Activated naive CD8-positive, alpha-beta T cell treated with anti-CD3 and anti-CD28 coated beads, Interleukin-2, amount 10 ng/mL, durations not matched to agents 7 days and 5 days (primary cell): ENCODE measurements at regions not wholly inside any gene's neighbourhood (a gene's known extent, or its start where the extent isn't known, plus 50 kb on each side); places are given as distances from the start of the nearest gene placed in this dataset.

Experiments used
- ATAC-seq: fragments of 150-1000 bp; cut with Tn5 transposase; one replicate; pipeline ENCODE4 v1.10.0; 2021; ENCODE audit warnings: low read depth, moderate library complexity
- POLR2A ChIA-PET: fragments of 350-600 bp; sonication (Branson Sonifier 250); formaldehyde crosslinking; loops from one replicate; lab custom pipeline; 2021; ENCODE audit warnings: antibody characterized with exemption; lab: Charles Lee
- DNase-seq: peaks from one replicate; pipeline ENCODE4 v3.0.0; 2021
- H3K27ac Mint-ChIP-seq: one replicate; pipeline ENCODE4 v1.8.0; 2022; ENCODE audit warnings: mild to moderate bottlenecking, mixed read lengths
- H3K27me3 Mint-ChIP-seq: one replicate; pipeline ENCODE4 v1.8.0; 2022; ENCODE audit warnings: mild to moderate bottlenecking, moderate library complexity, mixed read lengths
- H3K36me3 Mint-ChIP-seq: one replicate; pipeline ENCODE4 v1.8.0; 2021; ENCODE audit warnings: mild to moderate bottlenecking, mixed read lengths
- H3K4me1 Mint-ChIP-seq: one replicate; pipeline ENCODE4 v1.8.0; 2021; ENCODE audit warnings: mixed read lengths
- H3K4me3 Mint-ChIP-seq: one replicate; pipeline ENCODE4 v1.8.0; 2022; ENCODE audit warnings: mild to moderate bottlenecking, moderate library complexity, mixed read lengths
- H3K9me3 Mint-ChIP-seq: one replicate; pipeline ENCODE4 v1.8.0; 2021; ENCODE audit warnings: mixed read lengths

DNA sequence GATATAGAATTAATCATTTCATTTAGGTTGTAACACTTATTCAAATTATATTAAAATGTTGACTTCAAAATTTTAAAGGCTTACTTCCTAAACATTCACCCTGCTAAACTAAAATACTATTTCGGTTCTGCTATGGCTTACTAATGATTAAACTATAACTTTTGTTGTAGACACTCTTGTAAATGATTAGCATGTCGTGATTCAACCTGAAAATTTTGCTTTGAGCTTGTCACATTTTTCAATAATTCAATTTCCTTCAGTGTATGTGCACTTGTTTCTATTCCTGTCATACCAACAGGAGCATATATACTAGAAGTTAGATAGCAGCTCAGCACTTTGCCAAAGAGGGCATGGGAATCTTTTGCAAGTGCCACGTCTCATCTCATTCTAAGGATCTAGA is 1018.8 kb downstream of the AMY1C start:
- Mint-ChIP-seq H3K4me1 (no peaks in the 10 kb centered on the region), H3K9me3 (peaks cover 2% of the 10 kb centered on the region)
- DNase-seq = no peak

DNA sequence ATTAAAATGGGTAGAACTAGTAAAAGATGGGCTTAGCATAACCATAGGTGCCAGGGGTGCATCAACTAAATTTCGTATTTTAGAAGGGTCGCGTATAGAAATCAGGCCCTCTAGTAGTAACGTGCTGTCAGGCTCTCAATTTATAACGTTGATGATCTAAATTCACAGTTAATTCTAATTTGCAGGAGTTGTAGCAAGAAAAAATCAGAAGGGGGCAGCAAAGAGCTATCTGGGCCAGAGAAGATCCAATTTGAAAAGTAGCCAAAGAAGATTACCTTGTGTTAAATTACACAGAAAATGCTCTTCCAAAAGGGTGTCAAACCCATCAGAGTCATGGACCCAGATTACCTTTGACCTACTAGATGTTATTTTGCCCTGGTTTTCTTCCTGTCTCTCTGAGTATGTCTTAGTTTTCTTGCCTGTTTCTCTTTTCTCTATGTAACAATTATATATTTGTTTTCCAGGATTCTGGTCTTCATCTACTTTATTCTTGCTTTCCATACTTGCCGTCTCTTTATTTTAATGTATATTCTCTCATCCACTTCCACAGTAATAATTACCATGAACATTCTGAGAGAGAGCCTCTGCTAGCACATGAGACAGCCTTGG is 1030.9 kb downstream of the AMY1C start:
- Mint-ChIP-seq H3K4me3 (no peak overlapping the region), H3K36me3 (no peaks in the 10 kb centered on the region), H3K4me1 (no peaks in the 10 kb centered on the region), H3K27me3 (no peaks in the 10 kb centered on the region), H3K9me3 (no peaks in the 10 kb centered on the region), H3K27ac (no peak overlapping the region)
- POLR2A ChIA-PET = no interaction called here
- ATAC-seq = no peak
- no peak for DNase-seq

More for the DNA sequence above, 1018.8 kb downstream of the AMY1C start:
- no peak overlapping the region for H3K27ac Mint-ChIP-seq
- H3K27me3 Mint-ChIP-seq = no peaks in the 10 kb centered on the region
- H3K4me3 Mint-ChIP-seq = no peak overlapping the region
- no peaks in the 10 kb centered on the region for H3K36me3 Mint-ChIP-seq
- POLR2A ChIA-PET = no interaction called here
- ATAC-seq = no peak

DNA sequence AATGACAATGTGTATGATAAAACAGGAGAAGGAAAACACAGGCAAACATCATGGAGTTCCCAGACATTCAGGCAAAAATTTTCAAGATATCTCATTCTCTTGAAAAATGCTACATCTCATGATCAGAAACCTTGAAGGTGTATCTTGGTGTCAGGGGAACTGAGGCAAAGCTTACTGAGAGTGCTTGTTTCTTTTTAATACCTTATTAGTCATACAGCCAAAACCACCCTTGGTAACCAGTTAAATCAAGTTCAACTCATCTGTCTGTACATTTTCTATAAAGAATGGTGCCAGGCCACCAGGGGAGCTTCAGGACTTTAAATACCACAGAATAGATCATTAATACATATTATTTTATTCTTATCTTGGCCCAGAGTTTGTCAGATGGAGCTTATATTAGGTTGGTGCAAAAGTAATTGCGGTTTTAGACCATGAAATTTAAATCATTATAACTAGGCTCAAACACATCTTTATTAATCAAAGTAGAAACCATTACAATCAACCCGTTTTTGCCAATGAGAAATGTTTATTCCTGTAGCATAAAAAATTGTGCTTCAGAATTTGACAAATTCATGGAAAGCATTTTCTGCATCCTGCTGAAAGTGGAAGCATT is 1036.0 kb downstream of the AMY1C start:
- DNase-seq (no peak), ATAC-seq (no peak)
- no peaks in the 10 kb centered on the region for H3K4me1 Mint-ChIP-seq
- no peak overlapping the region for H3K4me3 Mint-ChIP-seq
- H3K27me3 Mint-ChIP-seq = no peaks in the 10 kb centered on the region
- POLR2A ChIA-PET = no interaction called here
- H3K27ac Mint-ChIP-seq = no peak overlapping the region
- no peaks in the 10 kb centered on the region for H3K36me3 Mint-ChIP-seq
- no peaks in the 10 kb centered on the region for H3K9me3 Mint-ChIP-seq

DNA sequence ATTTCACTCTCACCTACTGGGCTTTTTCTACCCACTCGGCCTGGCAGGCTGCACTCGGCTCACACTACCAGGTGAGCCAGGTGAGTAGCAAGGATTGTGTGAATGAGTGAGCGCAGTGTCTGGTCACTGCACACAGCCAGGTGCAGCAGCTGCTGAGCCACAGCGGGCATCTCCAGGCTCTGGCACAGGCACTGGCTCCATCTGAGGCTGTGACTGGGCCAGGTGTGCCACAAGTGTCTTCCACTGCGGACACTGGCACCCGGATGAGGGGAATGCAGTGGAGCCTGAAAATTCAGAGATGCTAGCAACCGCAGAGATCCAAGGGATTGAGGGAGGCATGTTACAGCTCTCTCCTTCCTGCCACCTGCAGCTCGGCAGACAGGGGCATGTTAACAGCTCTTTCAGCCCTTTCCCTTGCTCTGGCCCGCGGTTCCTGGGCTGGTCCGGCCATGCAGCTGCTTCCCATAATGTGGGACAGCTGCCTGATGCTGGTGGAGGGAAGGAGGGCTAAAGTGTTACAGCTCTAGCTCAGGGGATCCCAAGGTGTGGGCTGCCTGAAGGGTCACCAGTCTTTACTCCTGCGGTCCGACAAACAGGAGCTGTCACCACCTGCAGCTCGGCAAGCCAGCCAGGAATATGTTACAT is 1038.3 kb downstream of the AMY1C start:
- ATAC-seq (no peak), DNase-seq (no peak)
- H3K4me3 Mint-ChIP-seq = no peak overlapping the region
- no peaks in the 10 kb centered on the region for H3K27me3 Mint-ChIP-seq
- H3K4me1 Mint-ChIP-seq = no peaks in the 10 kb centered on the region
- POLR2A ChIA-PET = no interaction called here
- H3K9me3 Mint-ChIP-seq = no peaks in the 10 kb centered on the region
- no peaks in the 10 kb centered on the region for H3K36me3 Mint-ChIP-seq
- H3K27ac Mint-ChIP-seq = no peak overlapping the region

DNA sequence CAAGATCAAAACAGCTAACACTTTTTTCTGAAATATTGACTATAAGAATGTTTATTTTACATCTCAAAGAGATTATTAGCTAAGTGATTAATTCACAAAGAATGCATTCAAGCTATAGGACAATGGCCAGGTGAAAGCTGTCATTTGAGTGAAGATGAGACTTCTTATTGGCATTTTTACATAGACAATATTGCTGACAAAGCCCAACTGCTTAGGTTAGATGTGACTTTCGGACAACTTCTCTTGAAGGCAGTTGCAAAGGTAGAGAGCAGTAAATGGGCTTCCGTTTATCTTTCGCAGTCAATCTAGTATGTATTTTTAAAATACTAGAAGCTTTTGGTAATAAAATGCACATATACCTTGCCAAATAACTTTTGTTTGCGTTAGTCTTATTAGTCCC is 1041.3 kb downstream of the AMY1C start:
- POLR2A ChIA-PET = no interaction called here
- DNase-seq (no peak), ATAC-seq (no peak)
- peaks cover 2% of the 10 kb centered on the region for H3K9me3 Mint-ChIP-seq
- no peaks in the 10 kb centered on the region for H3K4me1 Mint-ChIP-seq
- H3K27me3 Mint-ChIP-seq = no peaks in the 10 kb centered on the region
- no peak overlapping the region for H3K27ac Mint-ChIP-seq
- no peaks in the 10 kb centered on the region for H3K36me3 Mint-ChIP-seq
- H3K4me3 Mint-ChIP-seq = no peak overlapping the region

DNA sequence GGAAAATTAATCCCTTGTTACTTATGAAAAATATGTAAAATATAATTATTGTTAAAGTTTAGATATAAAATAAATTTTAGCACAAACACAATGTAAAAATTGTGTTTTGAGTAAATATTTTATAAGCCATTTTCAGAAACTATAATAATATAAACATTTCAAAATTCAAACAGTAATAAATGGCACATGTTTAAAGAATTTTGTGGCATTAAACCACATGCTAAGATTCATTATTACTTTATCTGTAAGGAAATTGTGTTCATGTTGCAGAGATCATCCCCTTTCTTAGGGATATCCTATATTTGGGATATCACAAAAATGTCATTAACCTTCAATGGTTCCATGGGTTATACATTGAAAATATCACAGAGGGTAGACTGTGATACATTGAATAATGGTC is 1044.3 kb downstream of the AMY1C start:
- Mint-ChIP-seq H3K4me3 (no peak overlapping the region), H3K9me3 (peaks cover 2% of the 10 kb centered on the region)

DNA sequence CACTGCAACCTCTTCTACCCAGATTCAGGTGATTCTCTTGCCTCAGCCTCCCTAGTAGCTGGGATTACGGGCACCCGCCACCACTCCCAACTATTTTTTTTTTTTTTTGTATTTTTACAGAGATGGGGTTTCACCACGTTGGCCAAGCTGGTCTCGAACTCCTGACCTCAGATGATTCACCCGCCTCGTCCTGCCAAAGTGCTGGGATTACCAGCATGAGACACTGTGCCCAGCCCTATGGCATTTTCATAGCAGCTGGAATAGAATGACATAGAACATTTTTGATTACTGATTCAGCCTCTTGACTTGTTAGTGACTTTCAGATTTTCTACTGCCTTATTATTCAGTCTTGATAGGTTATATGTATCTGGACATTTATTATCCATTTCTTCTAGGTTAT is 1046.2 kb downstream of the AMY1C start:
- Mint-ChIP-seq H3K4me1 (no peaks in the 10 kb centered on the region), H3K27ac (no peak overlapping the region), H3K27me3 (no peaks in the 10 kb centered on the region), H3K9me3 (peaks cover 2% of the 10 kb centered on the region), H3K36me3 (no peaks in the 10 kb centered on the region), H3K4me3 (no peak overlapping the region)
- DNase-seq = no peak
- POLR2A ChIA-PET = no interaction called here
- ATAC-seq = no peak

More for the DNA sequence above, 1044.3 kb downstream of the AMY1C start:
- Mint-ChIP-seq H3K36me3 (no peaks in the 10 kb centered on the region), H3K4me1 (no peaks in the 10 kb centered on the region), H3K27me3 (no peaks in the 10 kb centered on the region), H3K27ac (no peak overlapping the region)
- ATAC-seq (no peak), DNase-seq (no peak)
- POLR2A ChIA-PET = no interaction called here

DNA sequence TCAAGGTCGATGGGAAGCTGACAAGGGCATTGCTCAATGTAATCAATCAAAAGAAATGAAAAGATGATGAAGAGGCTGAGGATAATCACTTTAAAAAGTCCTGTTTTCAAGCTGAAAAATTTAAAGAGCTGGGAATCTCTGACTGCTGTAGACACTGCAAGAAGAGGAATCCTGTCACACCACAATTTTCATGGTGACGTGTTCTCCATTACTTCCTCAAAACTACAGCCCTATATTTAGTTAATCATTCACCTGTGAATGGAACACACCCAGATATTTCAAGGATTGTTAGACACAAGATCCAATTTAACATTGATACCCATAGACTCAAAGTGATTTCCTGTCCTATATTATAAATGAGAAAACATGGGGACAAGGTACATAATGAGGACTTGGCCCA is 1048.3 kb downstream of the AMY1C start:
- ATAC-seq (no peak), DNase-seq (no peak)
- POLR2A ChIA-PET = no interaction called here
- no peak overlapping the region for H3K4me3 Mint-ChIP-seq
- no peaks in the 10 kb centered on the region for H3K4me1 Mint-ChIP-seq
- H3K27ac Mint-ChIP-seq = no peak overlapping the region
- H3K27me3 Mint-ChIP-seq = no peaks in the 10 kb centered on the region
- peaks cover 2% of the 10 kb centered on the region for H3K9me3 Mint-ChIP-seq
- H3K36me3 Mint-ChIP-seq = no peaks in the 10 kb centered on the region

DNA sequence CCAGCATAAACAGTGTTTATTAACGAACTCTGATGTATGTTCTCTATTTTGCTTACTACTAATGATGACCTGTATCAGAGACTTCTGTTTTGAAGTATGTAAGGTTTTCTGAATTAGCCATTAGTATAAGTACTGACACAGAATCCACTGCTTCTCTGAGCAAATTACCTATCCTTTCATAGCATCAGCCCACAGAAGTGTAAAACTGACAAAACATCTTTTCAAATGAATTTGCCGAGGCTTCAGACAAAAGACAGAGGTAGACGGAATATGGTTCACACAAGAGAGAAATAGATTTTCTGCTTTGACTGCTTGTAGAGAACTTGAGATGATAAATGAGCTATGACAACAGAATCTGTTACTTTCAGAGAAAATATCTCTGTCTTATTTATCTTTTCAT is 1051.6 kb downstream of the AMY1C start:
- Mint-ChIP-seq H3K27ac (no peak overlapping the region), H3K9me3 (no peaks in the 10 kb centered on the region), H3K4me3 (no peak overlapping the region), H3K4me1 (no peaks in the 10 kb centered on the region), H3K27me3 (no peaks in the 10 kb centered on the region), H3K36me3 (no peaks in the 10 kb centered on the region)
- ATAC-seq (no peak), DNase-seq (no peak)
- POLR2A ChIA-PET = no interaction called here

DNA sequence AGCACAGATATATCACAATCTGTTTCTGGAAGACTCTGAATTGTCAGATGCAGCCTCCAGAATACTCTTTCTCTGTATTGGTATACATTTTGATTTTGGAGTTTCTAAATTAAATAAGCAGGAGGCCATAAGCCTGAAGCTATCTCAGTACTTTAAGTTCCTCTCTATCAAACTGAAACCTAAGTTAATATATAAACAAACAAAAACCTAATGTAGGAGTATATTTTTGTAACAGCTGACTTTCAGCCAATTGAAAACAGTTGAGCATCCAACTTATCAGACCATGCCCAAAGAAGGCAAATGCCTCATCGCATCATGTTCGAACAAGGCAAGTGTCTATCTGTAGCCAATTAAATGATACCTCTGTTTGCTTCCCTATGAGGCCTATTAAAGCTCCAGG is 1054.4 kb downstream of the AMY1C start:
- no peak for DNase-seq
- Mint-ChIP-seq H3K9me3 (no peaks in the 10 kb centered on the region), H3K4me3 (no peak overlapping the region), H3K4me1 (no peaks in the 10 kb centered on the region), H3K27ac (no peak overlapping the region), H3K36me3 (no peaks in the 10 kb centered on the region), H3K27me3 (no peaks in the 10 kb centered on the region)
- POLR2A ChIA-PET = no interaction called here
- ATAC-seq = no peak

DNA sequence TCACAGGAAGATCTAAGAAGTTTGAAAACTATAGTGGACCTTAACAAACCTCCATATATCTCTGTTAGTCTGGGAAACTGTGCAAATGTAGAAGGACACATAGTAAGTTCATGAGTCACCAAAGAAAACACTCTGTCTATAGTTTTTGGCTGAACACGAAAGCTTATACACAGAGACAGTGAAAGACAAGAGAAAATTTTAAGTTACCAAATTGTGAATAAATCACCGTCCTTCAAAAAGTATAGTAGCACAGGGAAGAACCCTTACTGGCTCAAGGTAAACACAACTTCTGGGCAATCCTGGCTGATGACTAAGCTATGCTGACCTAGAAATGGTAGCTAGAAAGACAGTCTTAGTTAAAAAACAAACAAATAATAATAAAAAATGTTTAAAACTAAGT is 1057.9 kb downstream of the AMY1C start:
- Mint-ChIP-seq H3K9me3 (peaks cover 2% of the 10 kb centered on the region), H3K27me3 (no peaks in the 10 kb centered on the region), H3K4me3 (no peak overlapping the region), H3K36me3 (no peaks in the 10 kb centered on the region), H3K27ac (no peak overlapping the region), H3K4me1 (no peaks in the 10 kb centered on the region)
- ATAC-seq (no peak), DNase-seq (no peak)
- POLR2A ChIA-PET = no interaction called here

DNA sequence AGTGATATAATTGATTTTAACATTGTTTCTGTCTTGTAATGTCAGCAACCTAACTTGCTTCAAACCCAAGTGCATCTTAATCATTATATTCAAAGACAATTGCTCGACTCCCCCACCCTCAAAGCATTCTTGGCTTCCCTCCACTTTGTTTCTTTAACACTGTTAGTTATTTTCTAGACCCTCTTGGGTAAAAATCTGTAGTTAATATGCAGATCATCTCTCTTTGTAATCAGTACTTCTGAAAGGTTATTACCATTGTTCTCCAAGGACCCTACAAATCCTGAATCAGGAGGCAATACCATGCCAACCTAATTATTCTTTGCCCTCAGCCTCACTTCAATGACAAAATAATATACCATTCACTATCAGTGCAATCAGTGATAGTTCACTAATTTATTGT is 1075.7 kb downstream of the AMY1C start:
- POLR2A ChIA-PET = no interaction called here
- Mint-ChIP-seq H3K27ac (no peak overlapping the region), H3K4me3 (no peak overlapping the region), H3K27me3 (no peaks in the 10 kb centered on the region), H3K4me1 (no peaks in the 10 kb centered on the region), H3K9me3 (no peaks in the 10 kb centered on the region), H3K36me3 (no peaks in the 10 kb centered on the region)
- DNase-seq = no peak
- no peak for ATAC-seq

DNA sequence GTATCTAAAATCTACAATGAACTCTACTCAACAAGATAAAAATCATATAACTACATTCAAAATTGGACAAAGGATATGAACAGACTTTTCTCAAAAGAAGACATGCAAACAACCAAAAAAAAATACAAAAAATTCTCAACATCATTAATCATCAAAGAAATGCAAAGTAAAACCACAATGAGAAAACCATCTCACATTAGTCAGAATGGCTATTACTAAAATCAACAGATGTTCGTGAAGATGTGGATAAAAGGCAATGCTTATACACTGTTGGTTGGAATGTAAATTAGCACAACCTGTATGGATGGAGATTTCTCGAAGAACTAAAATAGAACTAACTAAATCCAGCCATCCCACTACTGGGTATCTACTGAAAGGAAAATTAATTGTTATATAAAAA is 1080.8 kb downstream of the AMY1C start:
- peaks cover 5% of the 10 kb centered on the region for H3K9me3 Mint-ChIP-seq
- no peaks in the 10 kb centered on the region for H3K36me3 Mint-ChIP-seq
- no peaks in the 10 kb centered on the region for H3K4me1 Mint-ChIP-seq
- no peak for ATAC-seq
- POLR2A ChIA-PET = no interaction called here
- no peak overlapping the region for H3K27ac Mint-ChIP-seq
- H3K4me3 Mint-ChIP-seq = no peak overlapping the region
- H3K27me3 Mint-ChIP-seq = no peaks in the 10 kb centered on the region
- DNase-seq = no peak

DNA sequence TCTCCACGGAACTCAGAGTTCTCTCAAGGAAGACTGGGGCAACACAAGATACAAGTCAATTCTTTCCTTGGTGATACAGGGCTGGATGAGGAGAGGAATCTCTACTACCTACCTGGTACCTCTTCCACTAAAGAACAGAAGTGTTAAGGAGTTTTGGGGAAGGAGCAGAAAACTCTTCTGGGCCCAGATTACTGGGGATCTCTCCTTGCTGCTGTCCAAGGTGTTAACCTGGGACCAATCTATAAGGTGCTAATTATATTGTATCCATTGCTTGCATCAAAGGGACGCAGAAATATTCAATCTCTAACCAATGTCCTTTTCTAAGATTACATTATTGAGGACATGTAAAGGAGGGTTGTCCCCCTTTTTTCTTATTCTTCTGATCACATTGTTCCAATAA is 1102.5 kb downstream of the AMY1C start:
- Mint-ChIP-seq H3K36me3 (no peaks in the 10 kb centered on the region), H3K4me1 (no peaks in the 10 kb centered on the region), H3K9me3 (peaks cover 2% of the 10 kb centered on the region), H3K4me3 (no peak overlapping the region), H3K27ac (no peak overlapping the region), H3K27me3 (no peaks in the 10 kb centered on the region)
- DNase-seq (no peak), ATAC-seq (no peak)
- POLR2A ChIA-PET = no interaction called here
